ENCODE measurements at regions not wholly inside any gene's neighbourhood (a gene's known extent, or its start where the extent isn't known, plus 50 kb on each side); places are given as distances from the start of the nearest gene placed in this dataset.

GRCh38 chr18:27665264-27665799 is 480.2 kb upstream of the CHST9 start:
- H3K27me3 ChIP-seq (ENCODE audit: insufficient read depth, poor library complexity, severe bottlenecking) = no peaks in the 10 kb centered on the region
- no peak for DNase-seq (ENCODE audit: low read depth in 1 of 2, low spot score in 1 of 2)
- no peak overlapping the region for H3K4me3 ChIP-seq (replicated peaks; ENCODE audit: insufficient read depth, low read length)
- TF ChIP-seq GABPA (IDR thresholded peaks at IDR 0.05; ENCODE audit: low read depth) = no peak
- TF ChIP-seq CTCF (IDR thresholded peaks at IDR 0.05; ENCODE audit: insufficient read depth, low read length) = no peak
- no peak for TF ChIP-seq POLR2AphosphoS5 (IDR thresholded peaks at IDR 0.05; ENCODE audit: low read depth)
- TF ChIP-seq SPI1 (IDR thresholded peaks at IDR 0.05; ENCODE audit: borderline replicate concordance, low read depth) = no peak
- TF ChIP-seq REST (IDR thresholded peaks at IDR 0.05; ENCODE audit: insufficient replicate concordance, low read depth) = no peak
- no peak overlapping the region for H3K27ac ChIP-seq (replicated peaks)

- DNase-seq (ENCODE audit: low read depth in 1 of 2, low spot score in 1 of 2) = no peak
- no peaks in the 10 kb centered on the region for H3K27me3 ChIP-seq (ENCODE audit: insufficient read depth, poor library complexity, severe bottlenecking)
- TF ChIP-seq CTCF (IDR thresholded peaks at IDR 0.05; ENCODE audit: insufficient read depth, low read length) = no peak
- no peak for TF ChIP-seq GABPA (IDR thresholded peaks at IDR 0.05; ENCODE audit: low read depth)
- TF ChIP-seq SPI1 (IDR thresholded peaks at IDR 0.05; ENCODE audit: borderline replicate concordance, low read depth) = no peak
- TF ChIP-seq REST (IDR thresholded peaks at IDR 0.05; ENCODE audit: insufficient replicate concordance, low read depth) = no peak
- TF ChIP-seq POLR2AphosphoS5 (IDR thresholded peaks at IDR 0.05; ENCODE audit: low read depth) = no peak
- H3K27ac ChIP-seq (replicated peaks) = no peak overlapping the region
- H3K4me3 ChIP-seq (replicated peaks; ENCODE audit: insufficient read depth, low read length) = no peak overlapping the region
Observed at GRCh38 chr18:27662949-27663348, 477.8 kb upstream of the CHST9 start.

- Histone ChIP-seq H3K27me3 (ENCODE audit: insufficient read depth, poor library complexity, severe bottlenecking) (no peaks in the 10 kb centered on the region), H3K27ac (replicated peaks) (no peak overlapping the region), H3K4me3 (replicated peaks; ENCODE audit: insufficient read depth, low read length) (no peak overlapping the region)
- DNase-seq (ENCODE audit: low read depth in 1 of 2, low spot score in 1 of 2) = no peak
- TF ChIP-seq REST (IDR thresholded peaks at IDR 0.05; ENCODE audit: insufficient replicate concordance, low read depth) (no peak), CTCF (IDR thresholded peaks at IDR 0.05; ENCODE audit: insufficient read depth, low read length) (no peak), SPI1 (IDR thresholded peaks at IDR 0.05; ENCODE audit: borderline replicate concordance, low read depth) (no peak), POLR2AphosphoS5 (IDR thresholded peaks at IDR 0.05; ENCODE audit: low read depth) (no peak), GABPA (IDR thresholded peaks at IDR 0.05; ENCODE audit: low read depth) (no peak)
Observed at GRCh38 chr18:27662537-27662936, 477.4 kb upstream of the CHST9 start.

Data from HL-60 (cell line).